MM.1S (cell line): ENCODE measurements at regions not wholly inside any gene's neighbourhood (a gene's known extent, or its start where the extent isn't known, plus 50 kb on each side); places are given as distances from the start of the nearest gene placed in this dataset.
"Not testable (repeated sequence)": the region's sequence is repeated elsewhere in the genome, so short reads cannot be mapped to it uniquely, and the experiment has no call there.

Experiments
- CTCF ChIP-seq: fragments of 300-600 bp; sonication (generic); IDR thresholded peaks from 2 replicates; pipeline ENCODE4 v1.5.1; 2016; ENCODE audit warnings: antibody characterized with exemption, low read length, mixed read lengths
- EZH2 ChIP-seq: fragments of 300-600 bp; sonication (generic); optimal IDR thresholded peaks from 2 replicates; pipeline ENCODE3; 2017; ENCODE audit warnings: low read depth, mild to moderate bottlenecking, antibody characterized with exemption, low read length, mixed read lengths
- EZH2phosphoT487 ChIP-seq: fragments of 300-600 bp; sonication (generic); IDR thresholded peaks from 2 replicates; pipeline ENCODE4 v1.6.1; 2018; ENCODE audit warnings: antibody characterized with exemption, low read length

GRCh38 chr3:80897005-80897404 lies 864.4 kb downstream of the GBE1 start:
- not testable (repeated sequence) for TF ChIP-seq CTCF, EZH2phosphoT487, EZH2
